Calu3 (cell line): ENCODE measurements at regions not wholly inside any gene's neighbourhood (a gene's known extent, or its start where the extent isn't known, plus 50 kb on each side); places are given as distances from the start of the nearest gene placed in this dataset.

Experiments used
- BruUV-seq: library from RNA; stranded (reverse); fragments of 400-500 nt; replicated peaks from 2 replicates; lab custom pipeline; 2021; lab: Mats Ljungman, UMichigan
- CTCF ChIA-PET: fragments of 300-600 bp; sonication (Branson Sonifier 250); formaldehyde crosslinking; loops from one replicate; lab custom pipeline; 2022; ENCODE audit warnings: antibody characterized with exemption; lab: Charles Lee
- DNase-seq: peaks from one replicate; pipeline ENCODE4 v3.0.0; 2022
- H3K27ac Mint-ChIP-seq: one replicate; pipeline ENCODE4 v1.8.0; 2022; ENCODE audit warnings: mixed read lengths; ENCODE audit not compliant: unreplicated experiment
- H3K27me3 Mint-ChIP-seq: one replicate; pipeline ENCODE4 v1.8.0; 2022; ENCODE audit warnings: mixed read lengths; ENCODE audit not compliant: unreplicated experiment
- H3K36me3 Mint-ChIP-seq: one replicate; pipeline ENCODE4 v1.8.0; 2022; ENCODE audit warnings: mild to moderate bottlenecking, moderate library complexity, mixed read lengths; ENCODE audit not compliant: insufficient read depth, unreplicated experiment
- H3K4me1 Mint-ChIP-seq: one replicate; pipeline ENCODE4 v1.8.0; 2022; ENCODE audit warnings: mild to moderate bottlenecking, low read depth, mixed read lengths; ENCODE audit not compliant: unreplicated experiment
- H3K4me3 Mint-ChIP-seq: one replicate; pipeline ENCODE4 v1.8.0; 2022; ENCODE audit warnings: mild to moderate bottlenecking, low read depth, moderate library complexity, mixed read lengths; ENCODE audit not compliant: unreplicated experiment
- H3K9me3 Mint-ChIP-seq: one replicate; pipeline ENCODE4 v1.8.0; 2022; ENCODE audit warnings: low read depth, mixed read lengths; ENCODE audit not compliant: unreplicated experiment
- CTCF ChIP-seq: fragments of 200-600 bp; IDR thresholded peaks from one replicate; pipeline ENCODE4 v1.8.0; 2022; ENCODE audit warnings: antibody characterized with exemption; ENCODE audit not compliant: unreplicated experiment
- intact Hi-C: fragments of 100-400 bp; cut with micrococcal nuclease; formaldehyde crosslinking; loops from one replicate; pipeline ENCODE4 v1.10.0; 2022; ENCODE audit not compliant: unreplicated experiment

DNA sequence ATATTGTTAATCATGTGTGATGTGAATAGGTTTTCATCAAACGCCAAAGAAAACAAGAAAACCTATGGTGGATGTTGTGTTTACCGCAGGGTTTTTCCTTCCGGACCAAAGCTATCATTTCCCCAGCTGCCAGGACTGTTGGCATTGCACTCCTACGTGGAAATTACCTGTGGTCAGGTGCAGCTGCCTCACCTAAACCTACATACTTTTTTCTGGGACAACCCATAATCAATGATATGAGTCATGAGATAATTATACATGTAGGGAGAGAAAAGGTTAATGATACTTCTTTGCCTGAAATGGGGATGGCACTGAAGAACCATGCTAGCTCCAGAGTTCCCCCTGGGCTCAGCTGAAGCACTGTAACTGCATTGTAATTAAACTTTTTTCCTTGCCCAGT, 223.6 kb upstream of the SEMA3E start:
- H3K9me3 Mint-ChIP-seq: no peaks in the 10 kb centered on the region
- H3K4me3 Mint-ChIP-seq: no peak overlapping the region
- no TSS peak for BruUV-seq
- H3K4me1 Mint-ChIP-seq: peaks cover 7% of the 10 kb centered on the region
- no peaks in the 10 kb centered on the region for H3K27me3 Mint-ChIP-seq
- CTCF ChIA-PET: no interaction called here
- intact Hi-C loops: no loop called here
- TF ChIP-seq CTCF: no peak
- DNase-seq: peak; percentile 0
- no peaks in the 10 kb centered on the region for H3K36me3 Mint-ChIP-seq
- no peak overlapping the region for H3K27ac Mint-ChIP-seq

DNA sequence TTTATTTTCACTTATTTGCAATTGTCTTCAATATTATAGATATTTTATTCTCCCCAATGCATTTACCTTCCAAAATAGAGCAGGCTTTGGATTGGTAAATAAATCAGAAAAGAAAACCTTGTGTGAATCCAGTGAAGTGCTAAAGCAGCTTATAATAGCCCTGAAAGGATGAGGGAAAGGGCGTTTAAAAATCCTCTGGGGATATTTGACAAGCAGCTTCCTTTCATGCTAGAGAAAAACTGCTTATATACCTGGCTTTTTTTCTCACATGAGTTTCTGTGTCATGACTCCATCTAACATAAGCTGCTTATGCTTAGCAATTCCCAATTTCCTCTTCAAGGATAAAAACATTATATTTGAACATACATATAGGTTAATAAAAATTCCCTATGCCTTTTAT, 221.6 kb upstream of the SEMA3E start:
- H3K4me3 Mint-ChIP-seq: no peak overlapping the region
- no peaks in the 10 kb centered on the region for H3K9me3 Mint-ChIP-seq
- DNase-seq: no peak
- intact Hi-C loops: no loop called here
- peaks cover 7% of the 10 kb centered on the region for H3K4me1 Mint-ChIP-seq
- H3K27me3 Mint-ChIP-seq: no peaks in the 10 kb centered on the region
- CTCF ChIA-PET: no interaction called here
- TF ChIP-seq CTCF: no peak
- BruUV-seq: no TSS peak
- no peak overlapping the region for H3K27ac Mint-ChIP-seq
- no peaks in the 10 kb centered on the region for H3K36me3 Mint-ChIP-seq

DNA sequence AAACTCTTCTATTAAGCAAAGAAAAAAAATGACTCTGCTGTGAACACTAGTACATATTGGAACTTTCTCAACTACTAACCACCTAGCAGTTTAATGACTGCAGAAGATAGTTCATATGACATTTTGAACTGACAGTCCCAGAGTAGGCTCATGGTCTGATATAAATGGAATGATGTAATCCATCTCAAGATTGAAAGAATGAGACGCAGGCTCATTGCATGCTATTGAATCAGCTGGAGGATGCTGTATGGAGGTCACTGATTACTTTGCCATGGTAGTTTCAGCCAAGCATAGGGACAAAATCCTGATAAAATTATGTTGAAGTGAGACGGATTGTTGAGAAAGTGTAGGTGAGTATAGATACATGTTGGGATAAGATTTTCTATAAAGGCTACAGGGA, 217.6 kb upstream of the SEMA3E start:
- no peak for TF ChIP-seq CTCF
- no peak overlapping the region for H3K27ac Mint-ChIP-seq
- no peaks in the 10 kb centered on the region for H3K9me3 Mint-ChIP-seq
- no peaks in the 10 kb centered on the region for H3K4me1 Mint-ChIP-seq
- no peaks in the 10 kb centered on the region for H3K36me3 Mint-ChIP-seq
- CTCF ChIA-PET: no interaction called here
- no peaks in the 10 kb centered on the region for H3K27me3 Mint-ChIP-seq
- no TSS peak for BruUV-seq
- intact Hi-C loops: no loop called here
- H3K4me3 Mint-ChIP-seq: no peak overlapping the region
- no peak for DNase-seq

GRCh38 chr7:83864551-83864950, 215.6 kb upstream of the SEMA3E start:
- Mint-ChIP-seq H3K4me1 (no peaks in the 10 kb centered on the region), H3K4me3 (no peak overlapping the region), H3K9me3 (no peaks in the 10 kb centered on the region), H3K27me3 (no peaks in the 10 kb centered on the region), H3K27ac (no peak overlapping the region), H3K36me3 (no peaks in the 10 kb centered on the region)
- CTCF ChIA-PET: no interaction called here
- no TSS peak for BruUV-seq
- no peak for TF ChIP-seq CTCF
- intact Hi-C loops: no loop called here
- DNase-seq: no peak

GRCh38 chr7:83863906-83864305, 215.0 kb upstream of the SEMA3E start:
- no peaks in the 10 kb centered on the region for H3K9me3 Mint-ChIP-seq
- CTCF ChIA-PET: no interaction called here
- no peak overlapping the region for H3K4me3 Mint-ChIP-seq
- H3K27me3 Mint-ChIP-seq: no peaks in the 10 kb centered on the region
- intact Hi-C loops: no loop called here
- H3K4me1 Mint-ChIP-seq: no peaks in the 10 kb centered on the region
- no peaks in the 10 kb centered on the region for H3K36me3 Mint-ChIP-seq
- no TSS peak for BruUV-seq
- no peak for DNase-seq
- no peak for TF ChIP-seq CTCF
- no peak overlapping the region for H3K27ac Mint-ChIP-seq
